SU-DHL-6 (cell line): ENCODE measurements at regions not wholly inside any gene's neighbourhood (a gene's known extent, or its start where the extent isn't known, plus 50 kb on each side); places are given as distances from the start of the nearest gene placed in this dataset.

ENCODE experiments used
- CTCF ChIP-seq: fragments of 200-600 bp; sonication (generic); IDR thresholded peaks from one replicate; pipeline ENCODE4 v1.5.1; 2017; ENCODE audit warnings: antibody characterized with exemption, mild to moderate bottlenecking, low read length, moderate library complexity; ENCODE audit not compliant: insufficient read depth, poor library complexity, severe bottlenecking
- EZH2phosphoT487 ChIP-seq: fragments of 200-600 bp; sonication (generic), shearing (Covaris generic); conservative IDR thresholded peaks from 2 replicates; pipeline ENCODE4 v1.6.1; 2018; ENCODE audit warnings: mild to moderate bottlenecking, antibody characterized with exemption, low read length, moderate library complexity, mixed read lengths

DNA sequence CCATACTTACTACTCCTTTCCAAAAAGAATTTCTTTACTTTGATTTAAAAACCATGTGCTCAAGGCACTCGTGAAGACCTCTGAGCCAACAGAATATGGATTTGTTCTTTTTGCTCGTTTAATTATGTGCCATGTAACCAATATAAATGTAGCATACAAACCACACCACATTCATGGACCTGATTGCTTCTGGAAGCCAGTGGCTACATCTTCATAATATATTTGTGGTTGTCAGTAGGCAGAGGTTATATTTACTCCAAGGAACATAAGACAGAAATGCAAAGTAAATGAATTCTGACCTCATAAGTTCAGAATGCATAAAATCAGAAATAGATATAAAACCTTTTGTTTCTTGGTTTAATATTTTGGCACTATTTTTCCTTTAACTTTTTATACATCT is 373.0 kb downstream of the HDGFL1 start:
- no peak for TF ChIP-seq CTCF
- no peak for TF ChIP-seq EZH2phosphoT487
